OCI-LY7 (cell line): ENCODE measurements at regions not wholly inside any gene's neighbourhood (a gene's known extent, or its start where the extent isn't known, plus 50 kb on each side); places are given as distances from the start of the nearest gene placed in this dataset.

ENCODE experiments used
- EZH2phosphoT487 ChIP-seq: fragments of 200-600 bp; sonication (generic); IDR thresholded peaks from 2 replicates; pipeline ENCODE4 v1.6.1; 2018; ENCODE audit warnings: low read depth, borderline replicate concordance, mild to moderate bottlenecking, mixed run types, antibody characterized with exemption, low read length, moderate library complexity, mixed read lengths
- TF ChIP-seq, protein P1 (sequence below): fragments of 200-600 bp; sonication (generic); conservative IDR thresholded peaks from 2 replicates; pipeline ENCODE4 v1.5.1; 2014; ENCODE audit warnings: mild to moderate bottlenecking, antibody characterized with exemption, low read length, moderate library complexity, mixed read lengths

GRCh38 chr14:89680156-89680555, 263.1 kb upstream of the FOXN3 start:
- TF ChIP-seq, protein P1, sequence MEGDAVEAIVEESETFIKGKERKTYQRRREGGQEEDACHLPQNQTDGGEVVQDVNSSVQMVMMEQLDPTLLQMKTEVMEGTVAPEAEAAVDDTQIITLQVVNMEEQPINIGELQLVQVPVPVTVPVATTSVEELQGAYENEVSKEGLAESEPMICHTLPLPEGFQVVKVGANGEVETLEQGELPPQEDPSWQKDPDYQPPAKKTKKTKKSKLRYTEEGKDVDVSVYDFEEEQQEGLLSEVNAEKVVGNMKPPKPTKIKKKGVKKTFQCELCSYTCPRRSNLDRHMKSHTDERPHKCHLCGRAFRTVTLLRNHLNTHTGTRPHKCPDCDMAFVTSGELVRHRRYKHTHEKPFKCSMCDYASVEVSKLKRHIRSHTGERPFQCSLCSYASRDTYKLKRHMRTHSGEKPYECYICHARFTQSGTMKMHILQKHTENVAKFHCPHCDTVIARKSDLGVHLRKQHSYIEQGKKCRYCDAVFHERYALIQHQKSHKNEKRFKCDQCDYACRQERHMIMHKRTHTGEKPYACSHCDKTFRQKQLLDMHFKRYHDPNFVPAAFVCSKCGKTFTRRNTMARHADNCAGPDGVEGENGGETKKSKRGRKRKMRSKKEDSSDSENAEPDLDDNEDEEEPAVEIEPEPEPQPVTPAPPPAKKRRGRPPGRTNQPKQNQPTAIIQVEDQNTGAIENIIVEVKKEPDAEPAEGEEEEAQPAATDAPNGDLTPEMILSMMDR = no peak
- TF ChIP-seq EZH2phosphoT487 = no peak
